22Rv1 (cell line): ENCODE measurements at regions not wholly inside any gene's neighbourhood (a gene's known extent, or its start where the extent isn't known, plus 50 kb on each side); places are given as distances from the start of the nearest gene placed in this dataset.

Experiments used
- H3K27ac ChIP-seq: fragments of 450-650 bp; 2 replicates; pipeline ENCODE4 v1.5.1; 2017
- ZFX ChIP-seq: fragments of 450-650 bp; IDR thresholded peaks from 2 replicates; pipeline ENCODE4 v1.6.1; 2017; ENCODE audit warnings: antibody characterized with exemption, borderline replicate concordance
- TF ChIP-seq, protein P1 (sequence below): fragments of 450-650 bp; IDR thresholded peaks from 2 replicates; pipeline ENCODE4 v1.5.1; 2017; ENCODE audit warnings: mild to moderate bottlenecking

DNA sequence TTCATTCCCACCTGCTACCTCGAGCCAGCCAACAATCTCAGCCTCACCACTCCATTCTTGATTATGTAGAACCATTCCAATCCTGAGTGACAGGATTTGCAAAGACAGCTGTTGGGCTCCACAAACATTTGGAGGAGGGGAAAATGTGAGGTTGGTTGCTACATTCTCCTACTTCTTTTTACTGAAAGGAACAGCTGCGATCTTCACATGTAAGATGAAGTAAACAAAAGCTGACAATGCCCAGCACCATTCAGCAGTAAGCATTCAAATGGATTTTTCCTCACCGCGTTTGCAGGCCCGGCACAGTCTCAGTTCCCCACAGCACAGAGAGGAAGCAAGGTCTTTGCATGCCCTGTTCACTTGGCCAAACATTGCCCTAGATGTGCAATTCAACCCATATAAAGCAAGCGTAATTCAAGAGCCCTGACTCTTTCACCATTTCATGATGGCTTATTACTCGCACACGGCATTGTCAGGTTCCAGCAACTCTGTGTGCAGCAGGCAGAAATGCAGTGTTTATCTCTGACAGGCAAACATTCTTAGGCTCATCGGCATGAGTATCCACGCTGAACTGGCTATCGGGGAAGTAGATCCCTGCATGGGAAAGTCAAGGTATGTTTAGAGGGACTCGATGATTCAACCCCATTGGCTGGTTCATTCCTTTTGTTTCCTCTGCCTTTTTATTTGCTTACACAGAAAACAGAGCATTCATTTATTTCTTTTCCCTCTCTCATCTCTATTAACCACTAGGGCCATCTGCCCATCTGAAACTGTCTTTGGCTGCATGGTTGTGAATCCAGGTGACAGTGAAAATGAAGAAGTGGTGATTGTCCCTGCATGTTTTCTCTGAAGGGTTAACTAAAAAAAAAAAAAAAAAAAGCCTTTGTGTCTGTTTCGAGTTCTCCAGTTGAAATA lies 236.1 kb upstream of the PLEKHG7 start:
- no peak overlapping the region for H3K27ac ChIP-seq
- TF ChIP-seq ZFX = no peak
- TF ChIP-seq, protein P1, sequence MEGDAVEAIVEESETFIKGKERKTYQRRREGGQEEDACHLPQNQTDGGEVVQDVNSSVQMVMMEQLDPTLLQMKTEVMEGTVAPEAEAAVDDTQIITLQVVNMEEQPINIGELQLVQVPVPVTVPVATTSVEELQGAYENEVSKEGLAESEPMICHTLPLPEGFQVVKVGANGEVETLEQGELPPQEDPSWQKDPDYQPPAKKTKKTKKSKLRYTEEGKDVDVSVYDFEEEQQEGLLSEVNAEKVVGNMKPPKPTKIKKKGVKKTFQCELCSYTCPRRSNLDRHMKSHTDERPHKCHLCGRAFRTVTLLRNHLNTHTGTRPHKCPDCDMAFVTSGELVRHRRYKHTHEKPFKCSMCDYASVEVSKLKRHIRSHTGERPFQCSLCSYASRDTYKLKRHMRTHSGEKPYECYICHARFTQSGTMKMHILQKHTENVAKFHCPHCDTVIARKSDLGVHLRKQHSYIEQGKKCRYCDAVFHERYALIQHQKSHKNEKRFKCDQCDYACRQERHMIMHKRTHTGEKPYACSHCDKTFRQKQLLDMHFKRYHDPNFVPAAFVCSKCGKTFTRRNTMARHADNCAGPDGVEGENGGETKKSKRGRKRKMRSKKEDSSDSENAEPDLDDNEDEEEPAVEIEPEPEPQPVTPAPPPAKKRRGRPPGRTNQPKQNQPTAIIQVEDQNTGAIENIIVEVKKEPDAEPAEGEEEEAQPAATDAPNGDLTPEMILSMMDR = no peak

DNA sequence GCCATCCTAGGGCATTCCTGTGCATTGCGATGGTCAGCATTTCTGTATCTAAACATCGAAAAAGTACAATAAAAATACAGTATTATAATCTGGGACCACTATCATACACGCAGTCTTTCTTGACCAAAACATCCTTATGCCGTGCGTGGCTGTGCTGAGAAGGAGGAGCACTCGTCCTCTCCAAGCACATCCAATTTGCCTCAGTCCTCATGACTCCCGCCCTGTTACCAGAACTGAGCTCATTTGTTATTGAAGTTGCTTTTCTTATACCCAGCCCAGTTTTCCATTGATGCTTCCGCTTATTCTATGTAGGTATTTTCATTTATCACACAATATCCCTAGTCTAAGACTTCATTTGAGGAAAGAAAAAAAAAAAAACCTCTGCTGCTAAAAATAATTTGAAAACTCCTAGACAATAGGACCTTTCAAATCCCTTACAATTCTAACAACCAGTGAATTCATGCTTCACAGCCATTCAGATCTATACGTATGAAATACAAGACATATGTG lies 236.9 kb upstream of the PLEKHG7 start:
- TF ChIP-seq, protein P1 = no peak
- TF ChIP-seq ZFX = no peak
- H3K27ac ChIP-seq = no peak overlapping the region

DNA sequence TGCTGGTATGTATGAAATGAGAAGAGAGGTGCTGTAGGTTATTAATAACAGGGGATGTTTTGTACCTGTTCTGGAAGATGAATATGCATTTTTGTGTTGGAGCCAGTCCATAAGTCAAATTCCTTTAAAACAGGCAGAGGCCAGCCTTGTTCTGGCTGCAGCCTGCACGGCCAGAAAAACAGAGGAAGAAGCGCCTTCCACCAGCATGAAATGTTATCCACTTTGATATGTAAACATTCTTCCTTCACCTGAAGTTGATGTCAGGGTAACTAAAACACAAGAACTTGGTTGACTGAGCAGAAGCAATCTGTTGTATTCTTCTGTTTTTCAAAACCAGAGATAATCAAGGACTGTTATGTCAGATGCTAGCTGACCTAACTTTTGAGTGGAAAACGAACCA lies 237.9 kb upstream of the PLEKHG7 start:
- no peak overlapping the region for H3K27ac ChIP-seq
- TF ChIP-seq, protein P1 = no peak
- TF ChIP-seq ZFX = no peak

GRCh38 chr12:92463171-92463570 lies 239.6 kb upstream of the PLEKHG7 start:
- TF ChIP-seq, protein P1 = no peak
- no peak overlapping the region for H3K27ac ChIP-seq

DNA sequence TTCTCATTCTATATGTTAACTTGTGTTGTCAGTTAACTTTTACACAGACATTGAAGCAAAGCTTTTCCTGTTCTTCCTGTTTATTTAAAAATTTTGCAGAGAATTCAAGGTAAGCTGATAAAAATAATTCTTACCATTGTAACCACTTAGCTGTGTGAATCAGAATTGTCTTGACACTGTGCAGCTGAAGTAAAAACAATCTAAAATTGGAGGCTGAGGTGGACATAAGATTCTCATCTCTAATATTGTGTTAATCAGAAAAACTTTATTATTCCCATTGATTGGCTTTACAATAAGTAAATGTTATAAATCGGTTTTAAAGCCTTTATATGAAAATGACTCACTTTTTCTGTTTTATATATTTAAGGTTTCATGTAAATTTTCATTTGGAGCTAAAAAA lies 240.3 kb upstream of the PLEKHG7 start:
- no peak overlapping the region for H3K27ac ChIP-seq
- TF ChIP-seq, protein P1 = no peak
- no peak for TF ChIP-seq ZFX

DNA sequence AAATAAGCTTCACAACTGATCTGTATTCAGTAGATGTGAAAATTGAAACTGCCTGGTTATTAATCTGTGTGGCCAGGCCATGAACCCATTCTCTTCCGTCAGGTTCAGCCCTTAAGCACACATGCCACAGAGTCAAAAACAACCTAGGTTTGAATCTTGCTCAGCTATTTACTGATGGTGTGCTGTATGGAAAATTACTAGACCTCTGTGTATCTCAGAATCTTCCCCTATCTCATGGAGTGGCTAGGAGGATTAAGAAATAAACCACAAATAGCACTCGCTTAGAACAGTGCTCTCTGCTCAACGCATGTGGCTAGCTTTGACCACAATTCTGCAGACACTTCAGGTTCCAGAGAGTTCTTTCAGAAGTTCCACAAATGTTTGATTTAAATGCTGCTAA lies 240.7 kb upstream of the PLEKHG7 start:
- no peak overlapping the region for H3K27ac ChIP-seq
- no peak for TF ChIP-seq ZFX
- TF ChIP-seq, protein P1 = no peak

- no peak for TF ChIP-seq ZFX
- H3K27ac ChIP-seq = no peak overlapping the region
Observed at GRCh38 chr12:92459850-92460249, 242.9 kb upstream of the PLEKHG7 start.

GRCh38 chr12:92458996-92459395 lies 243.8 kb upstream of the PLEKHG7 start:
- no peak for TF ChIP-seq ZFX
- TF ChIP-seq, protein P1 = no peak
- H3K27ac ChIP-seq = no peak overlapping the region
